Activated T-helper 2 cell treated with anti-CD3 and anti-CD28 coated beads, Interferon-gamma antibody, Interleukin-2, Interleukin-4, amounts not matched to agents 10 μg/mL and 5 μg/mL and 100 μg/mL, durations not matched to agents 14 hours and 24 hours and 36 hours (primary cell): ENCODE measurements at regions not wholly inside any gene's neighbourhood (a gene's known extent, or its start where the extent isn't known, plus 50 kb on each side); places are given as distances from the start of the nearest gene placed in this dataset.
"Not testable (repeated sequence)": the region's sequence is repeated elsewhere in the genome, so short reads cannot be mapped to it uniquely, and the experiment has no call there.

Experiments used
- DNase-seq: peaks from one replicate; pipeline ENCODE4 v3.0.0; 2021; ENCODE audit warnings: low spot score
- H3K27ac Mint-ChIP-seq: one replicate; pipeline ENCODE4 v1.8.0; 2021; ENCODE audit warnings: mixed read lengths
- H3K27me3 Mint-ChIP-seq: one replicate; pipeline ENCODE4 v1.8.0; 2021; ENCODE audit warnings: low read depth, mixed read lengths
- H3K36me3 Mint-ChIP-seq: one replicate; pipeline ENCODE4 v1.8.0; 2021; ENCODE audit warnings: low read depth, mixed read lengths
- H3K4me1 Mint-ChIP-seq: one replicate; pipeline ENCODE4 v1.8.0; 2021; ENCODE audit warnings: low read depth, mixed read lengths
- H3K4me3 Mint-ChIP-seq: one replicate; pipeline ENCODE4 v1.8.0; 2021; ENCODE audit warnings: low read depth, mild to moderate bottlenecking, moderate library complexity, mixed read lengths
- H3K9me3 Mint-ChIP-seq: one replicate; pipeline ENCODE4 v1.8.0; 2021; ENCODE audit warnings: mixed read lengths
- intact Hi-C: fragments of 100-400 bp; cut with micrococcal nuclease; formaldehyde crosslinking; loops from one replicate; pipeline ENCODE4 v1.15.1; 2023

DNA sequence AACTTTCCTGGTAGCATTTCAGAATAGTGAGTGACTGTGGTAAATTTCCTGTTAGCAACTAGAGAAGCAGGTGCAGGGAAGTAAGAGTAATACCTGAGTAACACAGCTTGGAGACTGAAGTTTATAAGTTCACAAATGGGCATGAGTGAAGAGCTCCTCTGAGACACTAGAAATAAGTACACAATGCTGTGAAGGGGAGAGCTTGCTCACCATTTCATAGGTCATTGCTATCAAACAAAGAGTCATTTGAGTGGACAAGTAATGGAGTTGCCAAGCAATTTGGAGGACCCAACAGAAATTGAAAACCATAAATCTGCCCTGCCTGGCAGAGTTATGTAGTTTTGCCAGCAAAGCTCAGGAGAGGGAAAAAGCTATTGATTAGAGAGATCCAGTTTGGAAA lies 523.6 kb downstream of the TRAM1L1 start:
- no peaks in the 10 kb centered on the region for H3K27me3 Mint-ChIP-seq
- intact Hi-C loops: no loop called here
- H3K4me3 Mint-ChIP-seq: no peak overlapping the region
- H3K4me1 Mint-ChIP-seq: no peaks in the 10 kb centered on the region
- H3K27ac Mint-ChIP-seq: no peak overlapping the region
- DNase-seq: no peak
- H3K36me3 Mint-ChIP-seq: no peaks in the 10 kb centered on the region
- H3K9me3 Mint-ChIP-seq: peaks cover 20% of the 10 kb centered on the region

DNA sequence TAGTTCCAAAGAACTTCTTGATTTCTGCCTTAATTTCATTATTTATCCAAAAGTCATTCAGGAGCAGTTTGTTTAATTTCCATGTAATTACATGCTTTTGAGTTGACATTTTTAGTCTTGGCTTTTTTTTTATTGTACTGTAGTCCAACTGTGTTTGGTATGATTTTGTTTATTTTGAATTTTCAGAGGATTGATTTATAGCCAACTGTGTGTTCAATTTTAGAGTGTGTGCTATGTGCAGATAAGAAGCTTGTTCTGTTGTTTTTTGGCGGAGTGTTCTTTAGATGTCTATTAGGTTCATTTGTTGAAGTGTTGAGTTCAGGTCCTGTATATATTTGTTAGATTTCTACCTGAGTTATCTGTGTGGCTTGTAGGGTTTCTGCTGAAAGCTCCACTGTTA lies 533.6 kb downstream of the TRAM1L1 start:
- H3K36me3 Mint-ChIP-seq: no peaks in the 10 kb centered on the region
- no peak overlapping the region for H3K27ac Mint-ChIP-seq
- no peaks in the 10 kb centered on the region for H3K27me3 Mint-ChIP-seq
- H3K4me3 Mint-ChIP-seq: no peak overlapping the region
- DNase-seq: no peak
- intact Hi-C loops: no loop called here
- H3K9me3 Mint-ChIP-seq: peaks cover 4% of the 10 kb centered on the region
- H3K4me1 Mint-ChIP-seq: no peaks in the 10 kb centered on the region

DNA sequence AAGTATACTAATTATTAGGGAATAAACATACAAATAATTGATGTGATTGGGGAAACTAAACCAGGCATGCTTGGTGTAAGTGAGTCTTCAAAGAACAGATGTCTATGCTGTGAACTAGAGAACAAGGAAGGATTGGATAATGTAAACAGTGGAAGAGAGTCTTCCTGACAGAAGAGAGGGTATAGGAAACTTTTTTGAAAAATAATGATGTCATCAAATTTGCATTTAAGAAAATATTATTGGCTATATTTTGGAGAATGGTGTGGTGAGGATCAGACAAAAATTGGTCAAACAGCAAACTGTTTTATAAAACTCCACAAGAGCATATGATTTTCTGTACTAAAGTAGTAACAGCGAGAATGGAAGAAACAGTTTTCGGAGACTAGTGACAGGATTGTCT lies 537.7 kb downstream of the TRAM1L1 start:
- no peak overlapping the region for H3K4me3 Mint-ChIP-seq
- no peaks in the 10 kb centered on the region for H3K4me1 Mint-ChIP-seq
- no peak overlapping the region for H3K27ac Mint-ChIP-seq
- H3K9me3 Mint-ChIP-seq: peaks cover 4% of the 10 kb centered on the region
- intact Hi-C loops: no loop called here
- no peak for DNase-seq
- no peaks in the 10 kb centered on the region for H3K36me3 Mint-ChIP-seq
- H3K27me3 Mint-ChIP-seq: no peaks in the 10 kb centered on the region

DNA sequence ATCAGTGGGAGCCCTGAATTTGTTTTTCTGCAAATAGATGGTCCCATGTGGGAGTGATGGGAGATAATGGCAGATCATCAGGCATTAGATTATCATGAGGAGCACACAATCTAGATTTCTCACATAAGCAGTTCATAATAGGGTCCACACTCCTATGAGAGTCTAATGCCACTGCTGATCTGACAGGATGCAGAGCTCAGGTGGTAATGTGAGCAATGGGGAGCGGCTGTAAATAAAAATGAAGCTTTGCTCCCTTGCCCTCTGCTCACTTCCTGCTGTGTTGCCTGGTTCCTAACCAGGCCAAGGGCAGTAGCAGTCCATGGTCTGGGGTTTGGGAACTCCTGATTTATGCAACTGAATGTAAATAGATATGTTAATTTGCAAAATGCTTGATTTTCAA lies 538.6 kb downstream of the TRAM1L1 start:
- H3K4me3 Mint-ChIP-seq: no peak overlapping the region
- intact Hi-C loops: no loop called here
- no peaks in the 10 kb centered on the region for H3K4me1 Mint-ChIP-seq
- H3K36me3 Mint-ChIP-seq: no peaks in the 10 kb centered on the region
- DNase-seq: no peak
- H3K27me3 Mint-ChIP-seq: no peaks in the 10 kb centered on the region
- H3K27ac Mint-ChIP-seq: no peak overlapping the region
- no peaks in the 10 kb centered on the region for H3K9me3 Mint-ChIP-seq

DNA sequence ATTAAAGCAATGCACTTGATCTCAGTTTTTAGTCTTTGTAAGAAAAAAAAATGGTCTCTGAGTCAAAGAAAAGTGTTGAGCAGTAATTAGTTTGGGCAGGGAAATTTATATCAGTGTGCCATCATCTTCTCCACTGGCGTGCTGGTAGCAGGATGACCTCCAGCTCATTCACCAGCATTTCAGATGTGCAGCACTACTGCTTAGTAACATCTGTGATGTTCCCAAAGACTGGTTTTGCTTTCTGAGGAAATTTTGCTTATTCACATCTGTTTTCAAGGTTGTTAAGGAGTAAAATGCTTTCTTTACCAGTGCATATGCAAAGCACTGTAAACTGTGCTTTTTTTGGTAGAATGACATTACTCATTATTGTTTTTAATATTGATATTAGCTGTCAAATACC lies 540.4 kb downstream of the TRAM1L1 start:
- intact Hi-C loops: no loop called here
- Mint-ChIP-seq H3K27ac (no peak overlapping the region), H3K9me3 (no peaks in the 10 kb centered on the region), H3K27me3 (no peaks in the 10 kb centered on the region), H3K4me3 (no peak overlapping the region), H3K4me1 (no peaks in the 10 kb centered on the region), H3K36me3 (no peaks in the 10 kb centered on the region)
- no peak for DNase-seq

DNA sequence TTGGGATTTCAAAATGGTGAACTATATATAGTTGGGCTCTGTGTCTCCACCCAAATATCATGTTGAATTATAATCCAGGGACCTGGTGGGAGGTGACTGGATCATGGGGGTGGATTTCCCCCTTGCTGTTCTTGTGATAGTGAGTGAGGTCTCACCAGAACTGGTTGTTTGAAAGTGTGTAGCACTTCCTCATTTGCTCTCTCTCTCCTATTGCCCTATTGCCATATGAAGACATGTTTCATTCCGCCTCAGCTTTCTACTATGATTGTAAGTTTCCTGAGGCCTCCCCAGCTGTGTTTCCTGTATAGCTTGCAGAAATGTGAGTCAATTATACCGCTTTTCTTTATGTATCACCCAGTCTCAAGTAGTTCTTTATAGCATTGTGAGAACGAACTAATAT lies 545.6 kb downstream of the TRAM1L1 start:
- no peaks in the 10 kb centered on the region for H3K36me3 Mint-ChIP-seq
- no peaks in the 10 kb centered on the region for H3K4me1 Mint-ChIP-seq
- no peaks in the 10 kb centered on the region for H3K9me3 Mint-ChIP-seq
- intact Hi-C loops: no loop called here
- no peak for DNase-seq
- no peak overlapping the region for H3K27ac Mint-ChIP-seq
- no peaks in the 10 kb centered on the region for H3K27me3 Mint-ChIP-seq
- no peak overlapping the region for H3K4me3 Mint-ChIP-seq

DNA sequence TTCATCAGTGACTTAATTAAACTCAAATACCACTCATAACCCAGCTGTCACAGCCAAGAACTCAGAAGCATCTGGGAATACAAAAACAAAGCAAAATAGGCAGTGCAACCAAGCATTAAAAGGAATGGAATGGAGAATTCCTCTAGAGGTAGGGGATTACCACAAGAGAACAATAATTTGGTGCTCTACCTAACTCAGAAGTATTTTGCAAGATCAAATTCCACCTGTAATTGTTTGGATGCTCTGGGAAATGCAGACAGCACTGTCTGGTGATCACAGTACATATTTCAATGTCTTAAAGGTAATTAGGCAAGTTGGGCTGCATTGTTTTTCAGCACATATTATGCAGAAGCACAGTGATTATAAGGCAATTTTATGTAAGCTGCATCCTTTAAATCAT lies 547.5 kb downstream of the TRAM1L1 start:
- no peak overlapping the region for H3K4me3 Mint-ChIP-seq
- H3K4me1 Mint-ChIP-seq: no peaks in the 10 kb centered on the region
- H3K9me3 Mint-ChIP-seq: no peaks in the 10 kb centered on the region
- H3K36me3 Mint-ChIP-seq: no peaks in the 10 kb centered on the region
- intact Hi-C loops: no loop called here
- no peak for DNase-seq
- no peaks in the 10 kb centered on the region for H3K27me3 Mint-ChIP-seq
- H3K27ac Mint-ChIP-seq: no peak overlapping the region

DNA sequence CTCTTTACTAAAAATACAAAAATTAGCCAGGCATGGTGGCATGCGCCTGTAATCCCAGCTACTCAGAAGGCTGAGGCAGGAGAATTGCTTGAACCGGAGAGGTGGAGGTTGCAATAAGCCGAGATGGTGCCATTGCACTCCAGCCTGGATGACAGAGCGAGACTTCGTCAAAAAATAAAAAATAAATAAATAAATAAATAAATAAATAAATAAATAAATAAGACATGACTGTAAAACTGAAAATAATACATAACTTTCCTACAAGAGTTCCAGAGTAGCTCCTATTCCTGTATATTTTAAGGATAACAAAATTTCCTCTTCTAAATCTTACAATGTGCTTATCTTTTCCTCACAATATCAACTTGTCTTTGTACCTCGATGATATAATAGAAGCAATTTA lies 549.4 kb downstream of the TRAM1L1 start:
- H3K4me3 Mint-ChIP-seq, H3K9me3 Mint-ChIP-seq, H3K36me3 Mint-ChIP-seq, H3K27ac Mint-ChIP-seq, DNase-seq, H3K4me1 Mint-ChIP-seq, H3K27me3 Mint-ChIP-seq, intact Hi-C loops: not testable (repeated sequence)

DNA sequence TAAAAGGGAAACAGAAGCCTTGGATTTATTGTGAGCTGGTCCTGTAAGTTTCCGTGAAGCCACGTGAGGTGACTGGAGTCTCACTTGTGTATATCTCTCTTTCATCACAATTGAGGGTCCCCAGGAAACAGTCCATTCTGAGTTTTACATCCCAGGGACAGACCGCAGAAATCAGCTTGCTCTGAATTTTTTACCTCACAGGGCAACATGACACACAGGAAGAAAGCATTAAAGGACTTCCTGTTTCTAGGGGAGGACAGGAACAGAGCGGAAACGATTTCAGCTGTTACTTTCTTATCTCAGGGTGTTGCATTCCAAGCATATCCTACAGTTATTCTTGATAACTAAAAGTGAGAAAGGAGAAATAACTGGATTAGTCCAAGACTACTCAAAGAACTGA lies 553.5 kb downstream of the TRAM1L1 start:
- intact Hi-C loops: no loop called here
- Mint-ChIP-seq H3K27ac (no peak overlapping the region), H3K36me3 (no peaks in the 10 kb centered on the region), H3K27me3 (no peaks in the 10 kb centered on the region), H3K4me1 (peaks cover 3% of the 10 kb centered on the region), H3K4me3 (no peak overlapping the region), H3K9me3 (no peaks in the 10 kb centered on the region)
- no peak for DNase-seq

DNA sequence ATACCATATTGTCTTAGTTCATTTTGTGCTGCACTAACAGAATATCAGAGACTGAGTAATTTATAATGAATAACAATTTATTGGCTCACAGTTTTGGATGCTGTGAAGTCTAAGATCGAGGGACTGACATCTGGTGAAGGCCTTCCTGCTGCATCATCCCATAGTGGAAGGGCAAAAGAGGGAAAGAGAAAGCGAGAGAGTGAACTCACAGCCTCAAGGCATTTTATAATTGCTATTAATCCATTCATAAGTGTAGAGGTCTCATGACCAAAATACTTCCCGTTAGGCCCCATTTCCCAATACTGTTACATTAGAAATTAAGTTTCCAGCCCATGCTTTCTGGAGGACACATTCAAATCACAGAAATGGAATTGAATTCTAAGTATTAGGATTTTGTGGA lies 554.4 kb downstream of the TRAM1L1 start:
- intact Hi-C loops: no loop called here
- peaks cover 3% of the 10 kb centered on the region for H3K4me1 Mint-ChIP-seq
- no peaks in the 10 kb centered on the region for H3K27me3 Mint-ChIP-seq
- H3K27ac Mint-ChIP-seq: no peak overlapping the region
- no peak overlapping the region for H3K4me3 Mint-ChIP-seq
- no peaks in the 10 kb centered on the region for H3K36me3 Mint-ChIP-seq
- H3K9me3 Mint-ChIP-seq: no peaks in the 10 kb centered on the region
- DNase-seq: no peak

DNA sequence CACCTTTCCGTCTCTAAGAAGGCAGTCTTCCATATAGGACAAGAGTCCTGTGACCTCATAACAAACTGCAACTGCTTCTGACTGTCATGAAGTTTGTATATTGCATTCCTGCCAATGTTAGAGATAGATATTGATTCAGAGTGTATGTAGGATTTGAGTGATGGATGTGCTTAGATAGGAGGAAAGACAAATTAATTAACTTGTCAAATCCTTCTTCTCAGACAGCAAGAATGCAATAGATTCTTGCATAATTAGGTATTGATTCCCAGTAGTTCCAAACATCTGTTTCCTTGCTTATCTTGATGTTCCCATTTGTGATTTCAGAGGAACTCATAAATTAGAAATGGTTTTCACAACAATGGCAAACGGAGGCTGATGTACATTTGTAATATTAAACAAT lies 555.3 kb downstream of the TRAM1L1 start:
- Mint-ChIP-seq H3K4me3 (no peak overlapping the region), H3K27ac (no peak overlapping the region), H3K27me3 (no peaks in the 10 kb centered on the region), H3K36me3 (no peaks in the 10 kb centered on the region), H3K9me3 (no peaks in the 10 kb centered on the region), H3K4me1 (peaks cover 3% of the 10 kb centered on the region)
- intact Hi-C loops: no loop called here
- DNase-seq: no peak

DNA sequence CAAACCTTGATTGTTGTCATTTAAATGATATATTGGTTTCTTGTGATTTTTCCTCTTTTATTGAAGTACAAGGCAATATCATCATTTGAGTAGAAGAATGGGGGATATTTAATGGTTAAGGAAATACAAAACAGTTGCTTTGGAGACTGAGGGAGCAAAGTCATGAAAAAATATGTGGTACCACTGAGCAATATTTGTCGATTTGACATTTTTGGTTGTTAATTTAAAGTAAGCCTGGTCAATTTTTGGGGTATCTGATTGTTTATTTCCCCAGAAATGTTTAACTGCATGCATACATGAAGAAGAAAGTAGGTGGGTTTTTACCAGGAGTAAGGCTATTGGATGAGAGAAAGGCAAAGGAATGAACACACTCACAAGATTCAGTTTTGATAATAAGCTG lies 556.2 kb downstream of the TRAM1L1 start:
- Mint-ChIP-seq H3K9me3 (no peaks in the 10 kb centered on the region), H3K4me1 (peaks cover 3% of the 10 kb centered on the region), H3K27me3 (no peaks in the 10 kb centered on the region), H3K4me3 (no peak overlapping the region), H3K27ac (no peak overlapping the region), H3K36me3 (no peaks in the 10 kb centered on the region)
- intact Hi-C loops: no loop called here
- no peak for DNase-seq

DNA sequence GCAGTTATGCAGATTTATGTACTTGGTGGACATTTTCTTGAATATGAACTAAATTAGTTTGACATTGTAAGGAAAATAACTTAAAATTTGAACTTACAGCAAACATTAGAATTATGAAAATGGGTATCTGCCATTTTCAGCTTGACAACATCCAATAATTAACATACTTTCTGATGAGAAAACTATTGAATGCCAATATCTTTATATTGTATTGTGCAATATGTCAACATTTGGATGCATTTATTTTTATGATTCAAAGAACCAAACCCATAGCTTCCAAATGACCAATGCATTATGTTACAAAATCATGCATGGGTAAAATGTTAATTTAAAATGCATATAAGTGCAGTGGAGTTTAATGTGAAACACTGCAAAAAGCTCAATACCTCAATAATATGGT lies 562.5 kb downstream of the TRAM1L1 start:
- Mint-ChIP-seq H3K27me3 (no peaks in the 10 kb centered on the region), H3K4me3 (no peak overlapping the region), H3K4me1 (no peaks in the 10 kb centered on the region), H3K9me3 (peaks cover 10% of the 10 kb centered on the region), H3K36me3 (no peaks in the 10 kb centered on the region), H3K27ac (no peak overlapping the region)
- intact Hi-C loops: no loop called here
- DNase-seq: no peak

DNA sequence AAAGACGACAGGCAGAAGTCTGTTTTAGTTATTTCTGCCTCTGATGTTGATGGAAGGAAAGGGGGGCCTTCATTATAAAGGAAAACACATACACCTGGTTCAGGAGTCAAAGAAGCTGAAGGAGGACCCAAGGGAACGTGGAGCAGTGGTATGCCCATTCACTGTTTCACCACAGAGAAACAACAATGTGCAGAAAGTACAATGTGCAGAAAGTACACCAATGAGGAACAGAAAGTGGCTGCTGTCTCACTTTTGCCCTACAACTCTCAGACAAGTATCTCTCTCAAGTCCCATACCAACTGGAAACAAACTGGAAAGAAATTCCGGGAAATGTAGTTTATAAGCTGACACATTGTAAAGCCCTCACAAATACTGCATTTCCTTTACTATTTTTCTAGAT lies 564.5 kb downstream of the TRAM1L1 start:
- Mint-ChIP-seq H3K4me1 (no peaks in the 10 kb centered on the region), H3K27ac (no peak overlapping the region), H3K27me3 (no peaks in the 10 kb centered on the region), H3K36me3 (no peaks in the 10 kb centered on the region), H3K4me3 (no peak overlapping the region), H3K9me3 (peaks cover 10% of the 10 kb centered on the region)
- intact Hi-C loops: no loop called here
- no peak for DNase-seq
